Hematopoietic multipotent progenitor cell treated with erythropoietin and hydrocortisone succinate and interleukin-3 and kit ligand, for 4 days (in vitro differentiated cells): ENCODE measurements at regions not wholly inside any gene's neighbourhood (a gene's known extent, or its start where the extent isn't known, plus 50 kb on each side); places are given as distances from the start of the nearest gene placed in this dataset.
"Not testable (repeated sequence)": the region's sequence is repeated elsewhere in the genome, so short reads cannot be mapped to it uniquely, and the experiment has no call there.

ENCODE experiments used
- DNase-seq: peaks from one replicate; pipeline ENCODE4 v3.0.0-alpha.2; 2015

GRCh38 chr11:3583476-3583875 lies 58.3 kb downstream of the ART5 start:
- not testable (repeated sequence) for DNase-seq

GRCh38 chr11:3581389-3581725 lies 60.4 kb downstream of the ART5 start:
- not testable (repeated sequence) for DNase-seq

GRCh38 chr11:3580487-3581388 lies 61.1 kb downstream of the ART5 start:
- peak; percentile 57 for DNase-seq

- peak; percentile 22 for DNase-seq
Observed at GRCh38 chr11:3579600-3580459, 62.0 kb downstream of the ART5 start.

- DNase-seq: not testable (repeated sequence)
Observed at GRCh38 chr11:3576066-3576604, 65.7 kb downstream of the ART5 start.

- not testable (repeated sequence) for DNase-seq
Observed at GRCh38 chr11:3572976-3573647, 68.7 kb downstream of the ART5 start.

GRCh38 chr11:3571752-3572151 lies 70.0 kb downstream of the ART5 start:
- not testable (repeated sequence) for DNase-seq

- DNase-seq: not testable (repeated sequence)
Observed at GRCh38 chr11:3565838-3566237, 76.0 kb downstream of the ART5 start.

- DNase-seq: peak; percentile 57
Observed at GRCh38 chr11:3564383-3564782, 77.4 kb downstream of the ART5 start.

- not testable (repeated sequence) for DNase-seq
Observed at GRCh38 chr11:3554621-3555020, 87.2 kb downstream of the ART5 start.

- not testable (repeated sequence) for DNase-seq
Observed at GRCh38 chr11:3544990-3545389, 96.8 kb downstream of the ART5 start.

- not testable (repeated sequence) for DNase-seq
Observed at GRCh38 chr11:3538220-3538619, 103.6 kb downstream of the ART5 start.

GRCh38 chr11:3537254-3537653 lies 104.5 kb downstream of the ART5 start:
- not testable (repeated sequence) for DNase-seq

- DNase-seq: not testable (repeated sequence)
Observed at GRCh38 chr11:3532958-3533357, 108.8 kb downstream of the ART5 start.

GRCh38 chr11:3531280-3531679 lies 110.5 kb downstream of the ART5 start:
- DNase-seq: not testable (repeated sequence)

- not testable (repeated sequence) for DNase-seq
Observed at GRCh38 chr11:3523567-3523966, 118.2 kb downstream of the ART5 start.

- not testable (repeated sequence) for DNase-seq
Observed at GRCh38 chr11:3520905-3521304, 120.9 kb downstream of the ART5 start.

- peak; percentile 20 for DNase-seq
Observed at GRCh38 chr11:3519841-3520240, 122.0 kb downstream of the ART5 start.

- peak; percentile 49 for DNase-seq
Observed at GRCh38 chr11:3516934-3517567, 124.7 kb downstream of the ART5 start.

GRCh38 chr11:3516345-3516933 lies 125.4 kb downstream of the ART5 start:
- not testable (repeated sequence) for DNase-seq

- DNase-seq: not testable (repeated sequence)
Observed at GRCh38 chr11:3514635-3515424, 127.0 kb downstream of the ART5 start.
